H9 (cell line): ENCODE measurements at regions not wholly inside any gene's neighbourhood (a gene's known extent, or its start where the extent isn't known, plus 50 kb on each side); places are given as distances from the start of the nearest gene placed in this dataset.

Experiments
- DNase-seq: peaks from one replicate; pipeline ENCODE4 v3.0.0-alpha.2; 2017
- H2AFZ ChIP-seq: one replicate; pipeline ENCODE4 v1.6.1; 2013; ENCODE audit warnings: mild to moderate bottlenecking, low read length, control low read depth, moderate library complexity
- H2AK5ac ChIP-seq: 2 replicates; pipeline ENCODE4 v1.6.1; 2013; ENCODE audit warnings: low read length, control low read depth, mixed read lengths; ENCODE audit not compliant: insufficient read length
- H2BK120ac ChIP-seq: one replicate; pipeline ENCODE4 v1.6.1; 2013; ENCODE audit warnings: low read depth, mild to moderate bottlenecking, low read length, control low read depth, inconsistent platforms; ENCODE audit not compliant: poor library complexity, severe bottlenecking
- H2BK12ac ChIP-seq: 2 replicates; pipeline ENCODE4 v1.6.1; 2013; ENCODE audit warnings: low read length, control low read depth, mixed read lengths, low read depth; ENCODE audit not compliant: insufficient read length
- H2BK15ac ChIP-seq: 2 replicates; pipeline ENCODE4 v1.6.1; 2013; ENCODE audit warnings: low read depth, low read length, control low read depth
- H2BK20ac ChIP-seq: one replicate; pipeline ENCODE4 v1.6.1; 2013; ENCODE audit warnings: low read depth, mild to moderate bottlenecking, low read length, control low read depth, inconsistent platforms; ENCODE audit not compliant: poor library complexity, severe bottlenecking
- H2BK5ac ChIP-seq: 2 replicates; pipeline ENCODE4 v1.6.1; 2013; ENCODE audit warnings: low read length, control low read depth, mixed read lengths; ENCODE audit not compliant: insufficient read length
- H3K14ac ChIP-seq: 2 replicates; pipeline ENCODE4 v1.6.1; 2013; ENCODE audit warnings: low read length, control low read depth; ENCODE audit not compliant: insufficient read depth
- H3K18ac ChIP-seq: 2 replicates; pipeline ENCODE4 v1.6.1; 2013; ENCODE audit warnings: low read depth, mild to moderate bottlenecking, mixed read lengths, low read length, control low read depth; ENCODE audit not compliant: insufficient read length
- H3K23ac ChIP-seq: 2 replicates; pipeline ENCODE4 v1.6.1; 2013; ENCODE audit warnings: low read length, control low read depth, mixed read lengths, low read depth; ENCODE audit not compliant: insufficient read length
- H3K23me2 ChIP-seq: 2 replicates; pipeline ENCODE4 v1.6.1; 2013; ENCODE audit warnings: low read depth, mild to moderate bottlenecking, mixed read lengths, low read length, control low read depth; ENCODE audit not compliant: insufficient read length, poor library complexity, severe bottlenecking
- H3K27ac ChIP-seq: 2 replicates; pipeline ENCODE4 v1.5.1; 2013; ENCODE audit warnings: low read length, control low read depth, mixed read lengths, low read depth; ENCODE audit not compliant: insufficient read length
- H3K27me3 ChIP-seq: 2 replicates; pipeline ENCODE4 v1.6.1; 2013; ENCODE audit warnings: low read length, control low read depth, inconsistent platforms; ENCODE audit not compliant: insufficient read depth
- H3K4ac ChIP-seq: 2 replicates; pipeline ENCODE4 v1.6.1; 2013; ENCODE audit warnings: low read depth, mild to moderate bottlenecking, control low read depth, inconsistent platforms, low read length, moderate library complexity
- H3K4me1 ChIP-seq: 2 replicates; pipeline ENCODE4 v1.6.1; 2013; ENCODE audit warnings: low read length, control low read depth, inconsistent platforms; ENCODE audit not compliant: insufficient read depth
- H3K4me2 ChIP-seq: 2 replicates; pipeline ENCODE4 v1.6.1; 2013; ENCODE audit warnings: low read length, control low read depth, mixed read lengths; ENCODE audit not compliant: insufficient read length, insufficient read depth
- H3K56ac ChIP-seq: 2 replicates; pipeline ENCODE4 v1.6.1; 2013; ENCODE audit warnings: low read depth, mild to moderate bottlenecking, mixed read lengths, low read length, control low read depth; ENCODE audit not compliant: insufficient read length
- H3K79me1 ChIP-seq: 2 replicates; pipeline ENCODE4 v1.6.1; 2013; ENCODE audit warnings: low read depth, mild to moderate bottlenecking, moderate library complexity, low read length, control low read depth, inconsistent platforms; ENCODE audit not compliant: insufficient read depth, poor library complexity, severe bottlenecking
- H3K79me2 ChIP-seq: 2 replicates; pipeline ENCODE4 v1.6.1; 2013; ENCODE audit warnings: low read length, control low read depth, inconsistent platforms; ENCODE audit not compliant: insufficient read depth
- H3K9ac ChIP-seq: 2 replicates; pipeline ENCODE4 v1.6.1; 2013; ENCODE audit warnings: low read length, control low read depth, mixed read lengths; ENCODE audit not compliant: insufficient read length; ENCODE audit errors: extremely low read depth
- H3K9me3 ChIP-seq: one replicate; pipeline ENCODE4 v1.6.1; 2013; ENCODE audit warnings: low read depth, low read length, inconsistent platforms; ENCODE audit not compliant: control insufficient read depth
- H3T11ph ChIP-seq: one replicate; pipeline ENCODE4 v1.6.1; 2013; ENCODE audit warnings: mild to moderate bottlenecking, low read length, control low read depth, inconsistent platforms
- H4K20me1 ChIP-seq: one replicate; pipeline ENCODE4 v1.6.1; 2013; ENCODE audit not compliant: control insufficient read depth, insufficient read length, insufficient read depth
- H4K5ac ChIP-seq: 2 replicates; pipeline ENCODE4 v1.6.1; 2013; ENCODE audit warnings: low read depth, mild to moderate bottlenecking, mixed read lengths, low read length, control low read depth; ENCODE audit not compliant: insufficient read length
- H4K8ac ChIP-seq: replicated peaks from 2 replicates; pipeline ENCODE4 v1.6.1; 2013; ENCODE audit warnings: low read length, control low read depth, mixed read lengths, low read depth; ENCODE audit not compliant: insufficient read length
- H4K91ac ChIP-seq: 2 replicates; pipeline ENCODE4 v1.6.1; 2013; ENCODE audit warnings: low read depth, mild to moderate bottlenecking, moderate library complexity, mixed read lengths, low read length, control low read depth; ENCODE audit not compliant: insufficient read length
- H3K27ac Mint-ChIP-seq, 3 experiments: 2 replicates in 2 of 3; 3 replicates in 1 of 3; pipeline ENCODE4 v1.8.0; 2020 to 2021; ENCODE audit warnings: mixed read lengths in 3 of 3, mild to moderate bottlenecking in 1 of 3, moderate library complexity in 1 of 3
- H3K27me3 Mint-ChIP-seq: 2 replicates; pipeline ENCODE4 v1.8.0; 2021; ENCODE audit warnings: low read depth, mild to moderate bottlenecking, moderate library complexity, mixed read lengths
- H3K36me3 Mint-ChIP-seq, 3 experiments: 2 replicates in 2 of 3; 3 replicates in 1 of 3; pipeline ENCODE4 v1.8.0; 2020 to 2021; ENCODE audit warnings: low read depth in 3 of 3, mixed read lengths in 3 of 3; ENCODE audit not compliant: insufficient read depth in 1 of 3
- H3K4me1 Mint-ChIP-seq, 2 experiments: 2 replicates each; pipeline ENCODE4 v1.8.0; 2020; ENCODE audit warnings: mixed read lengths in 2 of 2
- H3K4me3 Mint-ChIP-seq, 2 experiments: 2 replicates in 1 of 2; 3 replicates in 1 of 2; pipeline ENCODE4 v1.8.0; 2020 to 2021; ENCODE audit warnings: mild to moderate bottlenecking in 2 of 2, mixed read lengths in 2 of 2, moderate library complexity in 1 of 2
- H3K9me3 Mint-ChIP-seq, 2 experiments: 2 replicates in 1 of 2; 3 replicates in 1 of 2; pipeline ENCODE4 v1.8.0; 2020; ENCODE audit warnings: mild to moderate bottlenecking in 2 of 2, mixed read lengths in 2 of 2, moderate library complexity in 1 of 2
- WGBS: extraction: QIAGEN DNeasy Blood & Tissue Kit; methylation state at CpG from one replicate; pipeline ENCODE4 v1.1.7; 2013; ENCODE audit warnings: missing lambda C conversion rate, low lambda C conversion rate, mixed read lengths; ENCODE audit not compliant: insufficient read length; ENCODE audit errors: extremely low coverage; 5-methylcytosine and 5-hydroxymethylcytosine counted together
- TF ChIP-seq, protein P1 (sequence below): fragments of 200-600 bp; sonication (generic); conservative IDR thresholded peaks from 3 replicates; pipeline ENCODE4 v1.8.0; 2021; ENCODE audit warnings: antibody characterized with exemption, mild to moderate bottlenecking

DNA sequence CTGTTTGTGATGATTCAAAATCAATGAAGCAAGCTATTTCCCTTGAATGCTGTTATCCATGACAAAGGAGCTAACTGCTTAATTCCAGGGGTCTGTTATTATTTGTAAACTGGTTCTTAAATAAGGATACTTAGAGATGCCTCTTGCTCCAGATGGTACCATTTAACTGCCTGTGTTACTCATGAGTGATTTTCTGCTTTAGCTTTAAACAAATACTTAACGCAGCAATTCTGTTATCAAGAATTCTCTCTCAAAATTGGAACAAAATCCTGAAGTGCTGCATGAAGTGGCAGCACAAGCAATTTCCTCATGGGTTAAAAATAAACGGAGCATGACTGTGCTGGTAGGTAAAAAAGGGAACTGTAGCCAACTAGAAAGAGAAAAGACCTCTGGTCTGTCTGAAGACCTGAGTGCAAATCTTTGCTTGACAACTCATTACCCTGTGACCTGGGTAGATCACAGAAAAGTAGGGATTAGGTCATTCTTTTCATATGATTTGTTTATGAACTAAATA, 62.5 kb upstream of the GBE1 start:
- Mint-ChIP-seq H3K4me1 (peaks cover 22 to 24% of the 10 kb centered on the region in 2 experiments), H3K27me3 (no peaks in the 10 kb centered on the region), H3K27ac (peak overlapping the region; percentile 77 to 90 (median 85); a peak in 5 of 7 replicates), H3K4me3 (peak overlapping the region in 1 of 2 experiments; percentile 42; a peak in 1 of 5 replicates), H3K36me3 (peaks cover 0 to 7% (median 4%) of the 10 kb centered on the region in 3 experiments; a peak in 4 of 7 replicates), H3K9me3 (peaks cover 0 to 4% of the 10 kb centered on the region in 2 experiments; a peak in 3 of 5 replicates)
- Histone ChIP-seq H2AFZ (peak overlapping the region; percentile 87), H3K56ac (no peak overlapping the region), H3K79me1 (no peaks in the 10 kb centered on the region), H3K9me3 (no peaks in the 10 kb centered on the region), H3K27ac (no peak overlapping the region), H2BK20ac (no peak overlapping the region), H4K91ac (no peak overlapping the region), H2BK12ac (no peak overlapping the region), H3K18ac (no peak overlapping the region), H2BK120ac (no peak overlapping the region), H3K79me2 (no peaks in the 10 kb centered on the region), H3K23ac (no peak overlapping the region), H2BK15ac (no peak overlapping the region), H4K8ac (no peak overlapping the region), H3K14ac (no peak overlapping the region), H3K27me3 (no peaks in the 10 kb centered on the region), H2AK5ac (no peak overlapping the region), H3K4ac (no peak overlapping the region), H4K20me1 (no peaks in the 10 kb centered on the region), H3K23me2 (no peaks in the 10 kb centered on the region), H2BK5ac (no peak overlapping the region), H4K5ac (no peak overlapping the region), H3K9ac (no peak overlapping the region), H3K4me2 (no peak overlapping the region), H3T11ph (no peak overlapping the region), H3K4me1 (no peaks in the 10 kb centered on the region; the same call in 1 of the 2 replicates)
- no CpG with 5 or more reads among the region's 2 CpGs for WGBS
- no peak for DNase-seq
- TF ChIP-seq, protein P1, sequence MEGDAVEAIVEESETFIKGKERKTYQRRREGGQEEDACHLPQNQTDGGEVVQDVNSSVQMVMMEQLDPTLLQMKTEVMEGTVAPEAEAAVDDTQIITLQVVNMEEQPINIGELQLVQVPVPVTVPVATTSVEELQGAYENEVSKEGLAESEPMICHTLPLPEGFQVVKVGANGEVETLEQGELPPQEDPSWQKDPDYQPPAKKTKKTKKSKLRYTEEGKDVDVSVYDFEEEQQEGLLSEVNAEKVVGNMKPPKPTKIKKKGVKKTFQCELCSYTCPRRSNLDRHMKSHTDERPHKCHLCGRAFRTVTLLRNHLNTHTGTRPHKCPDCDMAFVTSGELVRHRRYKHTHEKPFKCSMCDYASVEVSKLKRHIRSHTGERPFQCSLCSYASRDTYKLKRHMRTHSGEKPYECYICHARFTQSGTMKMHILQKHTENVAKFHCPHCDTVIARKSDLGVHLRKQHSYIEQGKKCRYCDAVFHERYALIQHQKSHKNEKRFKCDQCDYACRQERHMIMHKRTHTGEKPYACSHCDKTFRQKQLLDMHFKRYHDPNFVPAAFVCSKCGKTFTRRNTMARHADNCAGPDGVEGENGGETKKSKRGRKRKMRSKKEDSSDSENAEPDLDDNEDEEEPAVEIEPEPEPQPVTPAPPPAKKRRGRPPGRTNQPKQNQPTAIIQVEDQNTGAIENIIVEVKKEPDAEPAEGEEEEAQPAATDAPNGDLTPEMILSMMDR = no peak
